ENCODE measurements at regions not wholly inside any gene's neighbourhood (a gene's known extent, or its start where the extent isn't known, plus 50 kb on each side); places are given as distances from the start of the nearest gene placed in this dataset.

DNA sequence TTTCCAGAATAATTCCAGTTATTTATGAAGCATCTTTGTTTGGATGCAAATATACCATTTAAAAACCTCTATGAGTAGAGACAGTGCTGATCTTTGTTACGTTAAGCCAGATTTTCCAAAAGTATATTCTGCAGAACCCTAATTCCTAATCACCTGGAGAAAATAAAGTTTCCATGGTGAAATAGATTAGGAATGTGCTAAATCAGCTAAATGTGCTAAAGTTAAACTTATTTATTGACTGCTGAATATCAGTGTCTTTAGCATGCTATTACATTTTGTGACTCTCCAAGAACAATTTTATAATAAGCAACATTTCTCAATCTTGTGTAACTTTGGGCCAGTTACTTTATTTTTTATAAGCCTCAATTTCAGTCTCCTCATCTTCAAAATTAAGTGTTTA is 196.3 kb upstream of the NFIA start:
- Histone ChIP-seq H3K4me1 (peaks cover 0 to 9% (median 0%) of the 10 kb centered on the region in 12 donors), H3K27me3 (no peaks in the 10 kb centered on the region), H3K4me3 (no peak overlapping the region), H3K9me3 (no peaks in the 10 kb centered on the region), H3K36me3 (no peaks in the 10 kb centered on the region), H3K27ac (no peak overlapping the region)
- no peak for TF ChIP-seq POLR2A (IDR thresholded peaks at IDR 0.05)
- TF ChIP-seq, protein P1, sequence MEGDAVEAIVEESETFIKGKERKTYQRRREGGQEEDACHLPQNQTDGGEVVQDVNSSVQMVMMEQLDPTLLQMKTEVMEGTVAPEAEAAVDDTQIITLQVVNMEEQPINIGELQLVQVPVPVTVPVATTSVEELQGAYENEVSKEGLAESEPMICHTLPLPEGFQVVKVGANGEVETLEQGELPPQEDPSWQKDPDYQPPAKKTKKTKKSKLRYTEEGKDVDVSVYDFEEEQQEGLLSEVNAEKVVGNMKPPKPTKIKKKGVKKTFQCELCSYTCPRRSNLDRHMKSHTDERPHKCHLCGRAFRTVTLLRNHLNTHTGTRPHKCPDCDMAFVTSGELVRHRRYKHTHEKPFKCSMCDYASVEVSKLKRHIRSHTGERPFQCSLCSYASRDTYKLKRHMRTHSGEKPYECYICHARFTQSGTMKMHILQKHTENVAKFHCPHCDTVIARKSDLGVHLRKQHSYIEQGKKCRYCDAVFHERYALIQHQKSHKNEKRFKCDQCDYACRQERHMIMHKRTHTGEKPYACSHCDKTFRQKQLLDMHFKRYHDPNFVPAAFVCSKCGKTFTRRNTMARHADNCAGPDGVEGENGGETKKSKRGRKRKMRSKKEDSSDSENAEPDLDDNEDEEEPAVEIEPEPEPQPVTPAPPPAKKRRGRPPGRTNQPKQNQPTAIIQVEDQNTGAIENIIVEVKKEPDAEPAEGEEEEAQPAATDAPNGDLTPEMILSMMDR (IDR thresholded peaks at IDR 0.05) = no peak
- ATAC-seq (no peak), DNase-seq (no peak)
- 94 to 100% (median 99%) methylated on average over 1 of the region's 1 CpG for WGBS, 4 donors
- intact Hi-C loops (cut with DNase I) = no loop called here

DNA sequence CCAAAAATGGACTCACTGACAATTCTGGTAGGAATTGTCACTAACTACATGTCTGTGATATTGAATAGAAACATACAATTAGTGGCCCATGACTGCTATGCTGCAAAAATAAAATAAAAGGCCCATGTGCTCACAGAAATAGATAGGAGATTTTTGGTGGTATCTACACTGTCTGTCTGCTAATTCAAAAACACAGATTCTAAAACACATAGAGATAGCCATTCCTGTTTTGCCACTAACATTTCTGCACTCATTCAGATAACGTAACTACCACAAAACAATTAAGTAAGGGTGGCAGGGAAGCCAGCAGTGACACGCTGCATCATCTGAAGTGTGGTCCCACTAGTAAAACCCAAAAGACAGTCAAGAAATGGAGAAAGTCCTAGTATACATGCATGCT is 202.2 kb upstream of the NFIA start:
- H3K27ac ChIP-seq = no peak overlapping the region
- H3K4me1 ChIP-seq = no peaks in the 10 kb centered on the region
- ATAC-seq (no peak), DNase-seq (no peak)
- H3K4me3 ChIP-seq = no peak overlapping the region
- no peaks in the 10 kb centered on the region for H3K9me3 ChIP-seq
- no peak for TF ChIP-seq POLR2A (IDR thresholded peaks at IDR 0.05)
- TF ChIP-seq, protein P1 (IDR thresholded peaks at IDR 0.05) = no peak
- intact Hi-C loops (cut with DNase I) = no loop called here
- WGBS, 4 donors = 95 to 99% (median 97%) methylated on average over 2 of the region's 2 CpGs
- H3K27me3 ChIP-seq = no peaks in the 10 kb centered on the region
- no peaks in the 10 kb centered on the region for H3K36me3 ChIP-seq

DNA sequence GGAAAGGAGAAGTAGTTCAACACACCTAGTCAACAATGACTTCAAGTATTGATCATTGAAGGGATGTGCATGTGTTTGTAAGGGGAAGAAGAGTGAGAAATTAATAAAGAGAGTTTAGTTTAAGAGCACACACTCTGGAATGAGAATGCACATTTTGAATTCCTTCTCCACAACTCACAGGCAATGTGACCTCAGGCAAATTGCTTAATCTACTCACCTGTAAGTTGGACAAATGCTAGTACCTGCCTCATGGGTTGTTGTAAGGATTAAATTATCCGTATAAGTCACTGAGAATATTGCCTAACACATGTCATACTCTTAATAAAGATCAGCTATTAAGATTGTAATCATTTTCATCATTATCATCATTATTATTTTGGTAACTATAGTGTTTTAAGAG is 204.0 kb upstream of the NFIA start:
- Histone ChIP-seq H3K4me1 (no peaks in the 10 kb centered on the region), H3K36me3 (no peaks in the 10 kb centered on the region), H3K27ac (no peak overlapping the region), H3K27me3 (no peaks in the 10 kb centered on the region), H3K4me3 (no peak overlapping the region), H3K9me3 (no peaks in the 10 kb centered on the region)
- DNase-seq (no peak), ATAC-seq (no peak)
- TF ChIP-seq, protein P1 (IDR thresholded peaks at IDR 0.05) = no peak
- WGBS, 4 donors = 0 to 95% (median 60%) methylated on average over 1 of the region's 1 CpG
- intact Hi-C loops (cut with DNase I) = no loop called here

- 78 to 84% (median 83%) methylated on average over 6 of the region's 6 CpGs for WGBS, 4 donors
- ATAC-seq (no peak), DNase-seq (no peak)
- Histone ChIP-seq H3K36me3 (no peaks in the 10 kb centered on the region), H3K4me1 (no peaks in the 10 kb centered on the region), H3K27ac (no peak overlapping the region), H3K9me3 (no peaks in the 10 kb centered on the region), H3K27me3 (no peaks in the 10 kb centered on the region), H3K4me3 (no peak overlapping the region)
- TF ChIP-seq, protein P1 (IDR thresholded peaks at IDR 0.05) = no peak
- no peak for TF ChIP-seq POLR2A (IDR thresholded peaks at IDR 0.05)
- intact Hi-C loops (cut with DNase I) = no loop called here
Observed at GRCh38 chr1:60877376-60877775, 205.0 kb upstream of the NFIA start.
